ENCODE measurements at regions not wholly inside any gene's neighbourhood (a gene's known extent, or its start where the extent isn't known, plus 50 kb on each side); places are given as distances from the start of the nearest gene placed in this dataset.

DNA sequence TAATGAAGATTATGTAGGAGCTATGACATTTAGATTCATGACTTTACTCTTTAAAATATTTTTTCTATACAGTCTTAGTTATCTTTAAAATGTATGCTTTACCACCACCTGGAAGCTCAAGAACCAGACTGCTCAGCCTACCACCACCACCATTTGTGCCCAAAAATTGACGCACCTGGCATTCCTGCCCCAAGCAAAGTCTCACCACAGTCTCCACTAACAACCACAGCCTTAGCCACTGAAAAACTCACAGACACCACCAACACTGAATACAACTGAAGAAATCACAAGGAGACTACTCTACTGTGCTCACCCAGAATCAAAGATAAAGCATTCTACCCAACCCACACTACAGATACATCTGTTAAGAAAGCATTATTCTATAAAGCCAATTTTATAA, 201.9 kb upstream of the PDE10A start (continued):
- TF ChIP-seq ESRRA (CRISPR knock-in tag; IDR thresholded peaks at IDR 0.05; ENCODE audit: low read depth): no peak
- no peak for TF ChIP-seq ZNF652 (CRISPR knock-in tag; IDR thresholded peaks at IDR 0.05; ENCODE audit: borderline replicate concordance, low read depth)
- TF ChIP-seq ELF4 (CRISPR knock-in tag; IDR thresholded peaks at IDR 0.05; ENCODE audit: borderline replicate concordance): no peak
- TF ChIP-seq NFE2L2 (IDR thresholded peaks at IDR 0.05; ENCODE audit: low read length): no peak
- TF ChIP-seq ZNF703 (CRISPR knock-in tag; IDR thresholded peaks at IDR 0.05; ENCODE audit: borderline replicate concordance): no peak
- no peak for TF ChIP-seq ZNF343 (CRISPR knock-in tag; IDR thresholded peaks at IDR 0.05)
- TF ChIP-seq ATF7 (IDR thresholded peaks at IDR 0.05): no peak
- no peak for TF ChIP-seq ATF7 (CRISPR knock-in tag; IDR thresholded peaks at IDR 0.05)
- TF ChIP-seq PBX2 (CRISPR knock-in tag; IDR thresholded peaks at IDR 0.05): no peak
- no peak for TF ChIP-seq TSC22D2 (CRISPR knock-in tag; IDR thresholded peaks at IDR 0.05; ENCODE audit: borderline replicate concordance)
- TF ChIP-seq ZNF547 (CRISPR knock-in tag; IDR thresholded peaks at IDR 0.05): no peak

GRCh38 chr6:165864218-165864617, 201.2 kb upstream of the PDE10A start:
- in situ Hi-C loops (cut with HindIII; ENCODE audit: extremely low pct_ligation_motif_present, low pct_unique_long_range_greater_than_20kb) (no loop called here), intact Hi-C loops (cut with micrococcal nuclease; ENCODE audit: unreplicated experiment) (no loop called here)
- H3K4me2 ChIP-seq (ENCODE audit: low read depth, low read length): no peak overlapping the region
- H3K4me3 ChIP-seq (replicated peaks in 1 of 3; ENCODE audit: insufficient read depth in 1 of 3, low read depth in 2 of 3, low read length in 3 of 3): no peak overlapping the region
- no peak overlapping the region for H2AFZ ChIP-seq (ENCODE audit: low read length)
- CTCF ChIA-PET (ENCODE audit: low intra/inter-chr PET ratio, low total read pairs): no interaction called here
- FAIRE-seq (no peak), DNase-seq (ENCODE audit: low spot score) (no peak), ATAC-seq (no peak)
- H3K9ac ChIP-seq (ENCODE audit: insufficient read depth, low read depth, low read length): no peak overlapping the region
- no peak overlapping the region for H3K27ac ChIP-seq (ENCODE audit: extremely low read length, insufficient read depth, low read length)
- no peaks in the 10 kb centered on the region for H3K4me1 ChIP-seq (ENCODE audit: insufficient read depth, low read length)
- peaks cover 1% of the 10 kb centered on the region; the same call in 1 of the 2 replicates for H3K9me3 ChIP-seq (ENCODE audit: low read length)
- POLR2A ChIA-PET: no interaction called here
- no TSS peak for BruUV-seq (replicated peaks)
- no peaks in the 10 kb centered on the region for H4K20me1 ChIP-seq (ENCODE audit: insufficient read depth, low read length)
- H3K36me3 ChIP-seq (replicated peaks in 1 of 2; ENCODE audit: control insufficient read depth in 1 of 2, insufficient read depth in 2 of 2, low read length in 2 of 2): no peaks in the 10 kb centered on the region
- no peaks in the 10 kb centered on the region for H3K79me2 ChIP-seq (ENCODE audit: insufficient read depth, low read length)
- peaks cover 0 to 10% of the 10 kb centered on the region in 2 experiments; a peak in 2 of 5 replicates for H3K27me3 ChIP-seq (ENCODE audit: control insufficient read depth in 1 of 2, insufficient read depth in 2 of 2, low read length in 2 of 2)
- TF ChIP-seq ZFP82 (CRISPR knock-in tag; IDR thresholded peaks at IDR 0.05; ENCODE audit: borderline replicate concordance) (no peak), SIX4 (CRISPR knock-in tag; IDR thresholded peaks at IDR 0.05) (no peak), ZNF850 (CRISPR knock-in tag; conservative IDR thresholded peaks at IDR 0.05) (no peak), HOXA9 (CRISPR knock-in tag; IDR thresholded peaks at IDR 0.05; ENCODE audit: borderline replicate concordance) (no peak), PRMT3 (CRISPR knock-in tag; IDR thresholded peaks at IDR 0.05; ENCODE audit: borderline replicate concordance, low read depth) (no peak), DBP (CRISPR knock-in tag; IDR thresholded peaks at IDR 0.05; ENCODE audit: not compliant biosample characterization) (no peak), MED1 (CRISPR knock-in tag; IDR thresholded peaks at IDR 0.05) (no peak), ZNF580 (CRISPR knock-in tag; IDR thresholded peaks at IDR 0.05; ENCODE audit: borderline replicate concordance, low read depth) (no peak), NFYC (CRISPR knock-in tag; IDR thresholded peaks at IDR 0.05) (no peak)
- TF ChIP-seq, protein P1, sequence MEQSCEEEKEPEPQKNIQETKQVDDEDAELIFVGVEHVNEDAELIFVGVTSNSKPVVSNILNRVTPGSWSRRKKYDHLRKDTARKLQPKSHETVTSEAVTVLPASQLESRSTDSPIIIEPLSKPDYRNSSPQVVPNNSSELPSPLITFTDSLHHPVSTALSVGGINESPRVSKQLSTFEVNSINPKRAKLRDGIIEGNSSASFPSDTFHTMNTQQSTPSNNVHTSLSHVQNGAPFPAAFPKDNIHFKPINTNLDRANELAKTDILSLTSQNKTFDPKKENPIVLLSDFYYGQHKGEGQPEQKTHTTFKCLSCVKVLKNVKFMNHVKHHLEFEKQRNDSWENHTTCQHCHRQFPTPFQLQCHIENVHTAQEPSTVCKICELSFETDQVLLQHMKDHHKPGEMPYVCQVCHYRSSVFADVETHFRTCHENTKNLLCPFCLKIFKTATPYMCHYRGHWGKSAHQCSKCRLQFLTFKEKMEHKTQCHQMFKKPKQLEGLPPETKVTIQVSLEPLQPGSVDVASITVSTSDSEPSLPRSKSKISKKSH (CRISPR knock-in tag; IDR thresholded peaks at IDR 0.05; ENCODE audit: borderline replicate concordance): no peak
